ENCODE measurements at regions not wholly inside any gene's neighbourhood (a gene's known extent, or its start where the extent isn't known, plus 50 kb on each side); places are given as distances from the start of the nearest gene placed in this dataset.

GRCh38 chr4:164288578-164288977 is 465.4 kb upstream of the SMIM31 start:
- H3K4me3 ChIP-seq = no peak overlapping the region
- 56 to 69% (median 68%) methylated on average over 5 of the region's 5 CpGs for WGBS, 5 donors

GRCh38 chr4:164293203-164293602 is 460.7 kb upstream of the SMIM31 start:
- Histone ChIP-seq H3K36me3 (no peaks in the 10 kb centered on the region), H3K27ac (no peak overlapping the region), H3K4me1 (no peaks in the 10 kb centered on the region), H3K9me3 (no peaks in the 10 kb centered on the region), H3K27me3 (no peaks in the 10 kb centered on the region), H3K4me3 (no peak overlapping the region)
- 63 to 79% (median 70%) methylated on average over 4 of the region's 4 CpGs for WGBS, 5 donors
- no peak for TF ChIP-seq EP300 (IDR thresholded peaks at IDR 0.05)
- no peak for TF ChIP-seq POLR2A (IDR thresholded peaks at IDR 0.05)
- no peak for TF ChIP-seq CTCF (IDR thresholded peaks at IDR 0.05)
- no peak for TF ChIP-seq POLR2AphosphoS5 (IDR thresholded peaks at IDR 0.05)
- no peak for DNase-seq
- intact Hi-C loops (cut with DNase I; ENCODE audit: low total_unique reads) = no loop called here

More at GRCh38 chr4:164288578-164288977, 465.4 kb upstream of the SMIM31 start:
- intact Hi-C loops (cut with DNase I; ENCODE audit: low total_unique reads) = no loop called here
- Histone ChIP-seq H3K27ac (no peak overlapping the region), H3K27me3 (no peaks in the 10 kb centered on the region), H3K36me3 (no peaks in the 10 kb centered on the region), H3K9me3 (no peaks in the 10 kb centered on the region), H3K4me1 (no peaks in the 10 kb centered on the region)
- TF ChIP-seq POLR2A (IDR thresholded peaks at IDR 0.05) (no peak), EP300 (IDR thresholded peaks at IDR 0.05) (no peak), POLR2AphosphoS5 (IDR thresholded peaks at IDR 0.05) (no peak), CTCF (IDR thresholded peaks at IDR 0.05) (no peak)
- DNase-seq = no peak

GRCh38 chr4:164293743-164294142 is 460.2 kb upstream of the SMIM31 start:
- Histone ChIP-seq H3K4me3 (no peak overlapping the region), H3K9me3 (no peaks in the 10 kb centered on the region), H3K4me1 (no peaks in the 10 kb centered on the region), H3K36me3 (no peaks in the 10 kb centered on the region), H3K27me3 (no peaks in the 10 kb centered on the region), H3K27ac (no peak overlapping the region)
- intact Hi-C loops (cut with DNase I; ENCODE audit: low total_unique reads) = no loop called here
- TF ChIP-seq EP300 (IDR thresholded peaks at IDR 0.05) = no peak
- no peak for TF ChIP-seq CTCF (IDR thresholded peaks at IDR 0.05)
- TF ChIP-seq POLR2A (IDR thresholded peaks at IDR 0.05) = no peak
- TF ChIP-seq POLR2AphosphoS5 (IDR thresholded peaks at IDR 0.05) = no peak
- WGBS, 5 donors = 51 to 73% (median 56%) methylated on average over 2 of the region's 2 CpGs
- no peak for DNase-seq

GRCh38 chr4:164301430-164301829 is 452.5 kb upstream of the SMIM31 start:
- Histone ChIP-seq H3K4me1 (no peaks in the 10 kb centered on the region), H3K36me3 (no peaks in the 10 kb centered on the region), H3K4me3 (no peak overlapping the region), H3K9me3 (no peaks in the 10 kb centered on the region), H3K27ac (no peak overlapping the region), H3K27me3 (no peaks in the 10 kb centered on the region)
- no peak for DNase-seq
- TF ChIP-seq CTCF (IDR thresholded peaks at IDR 0.05) (no peak), EP300 (IDR thresholded peaks at IDR 0.05) (no peak), POLR2AphosphoS5 (IDR thresholded peaks at IDR 0.05) (no peak), POLR2A (IDR thresholded peaks at IDR 0.05) (no peak)
- 83 to 94% (median 90%) methylated on average over 3 of the region's 3 CpGs for WGBS, 5 donors
- intact Hi-C loops (cut with DNase I; ENCODE audit: low total_unique reads) = no loop called here

Data from stomach (tissue), 8 donors.